HUES48 (cell line): ENCODE measurements at regions not wholly inside any gene's neighbourhood (a gene's known extent, or its start where the extent isn't known, plus 50 kb on each side); places are given as distances from the start of the nearest gene placed in this dataset.
"Not testable (repeated sequence)": the region's sequence is repeated elsewhere in the genome, so short reads cannot be mapped to it uniquely, and the experiment has no call there.

ENCODE experiments used
- H3K27ac ChIP-seq: one replicate; pipeline ENCODE4 v1.7.0; 2013; ENCODE audit warnings: low read depth, low read length, inconsistent platforms
- H3K27me3 ChIP-seq: 2 replicates; pipeline ENCODE4 v1.6.1; 2013; ENCODE audit warnings: mild to moderate bottlenecking, low read length; ENCODE audit not compliant: control insufficient read depth, insufficient read depth
- H3K36me3 ChIP-seq: 2 replicates; pipeline ENCODE4 v1.6.1; 2013; ENCODE audit warnings: low read length; ENCODE audit not compliant: control insufficient read depth, insufficient read depth
- H3K4me1 ChIP-seq: 2 replicates; pipeline ENCODE4 v1.6.1; 2013; ENCODE audit warnings: mild to moderate bottlenecking, low read length; ENCODE audit not compliant: control insufficient read depth, insufficient read depth
- H3K4me3 ChIP-seq: 2 replicates; pipeline ENCODE4 v1.5.1; 2013; ENCODE audit warnings: mild to moderate bottlenecking, low read depth, low read length
- H3K9ac ChIP-seq: 2 replicates; pipeline ENCODE4 v1.6.1; 2013; ENCODE audit warnings: mild to moderate bottlenecking, low read depth, low read length, moderate library complexity
- H3K9me3 ChIP-seq: 2 replicates; pipeline ENCODE4 v1.6.1; 2013; ENCODE audit warnings: low read length; ENCODE audit not compliant: control insufficient read depth, insufficient read depth

- no peaks in the 10 kb centered on the region for H3K9me3 ChIP-seq
- no peak overlapping the region for H3K4me3 ChIP-seq
- no peak overlapping the region for H3K27ac ChIP-seq
- no peaks in the 10 kb centered on the region for H3K4me1 ChIP-seq
- H3K36me3 ChIP-seq = no peaks in the 10 kb centered on the region
- H3K9ac ChIP-seq = no peak overlapping the region
- no peaks in the 10 kb centered on the region for H3K27me3 ChIP-seq
Measured at GRCh38 chr7:47071866-47072265, 510.0 kb downstream of the TNS3 start.

GRCh38 chr7:47069385-47070076, 512.4 kb downstream of the TNS3 start:
- H3K9ac ChIP-seq = no peak overlapping the region
- H3K4me1 ChIP-seq = no peaks in the 10 kb centered on the region
- no peaks in the 10 kb centered on the region for H3K36me3 ChIP-seq
- no peaks in the 10 kb centered on the region for H3K9me3 ChIP-seq
- no peaks in the 10 kb centered on the region for H3K27me3 ChIP-seq
- no peak overlapping the region for H3K4me3 ChIP-seq
- no peak overlapping the region for H3K27ac ChIP-seq

- H3K9me3 ChIP-seq = no peaks in the 10 kb centered on the region
- H3K9ac ChIP-seq = no peak overlapping the region
- no peak overlapping the region for H3K27ac ChIP-seq
- no peaks in the 10 kb centered on the region for H3K27me3 ChIP-seq
- H3K36me3 ChIP-seq = no peaks in the 10 kb centered on the region
- H3K4me3 ChIP-seq = no peak overlapping the region
- no peaks in the 10 kb centered on the region for H3K4me1 ChIP-seq
Measured at GRCh38 chr7:47066976-47067614, 514.8 kb downstream of the TNS3 start.

GRCh38 chr7:47056731-47057130, 525.2 kb downstream of the TNS3 start:
- no peaks in the 10 kb centered on the region for H3K4me1 ChIP-seq
- H3K4me3 ChIP-seq = no peak overlapping the region
- H3K9me3 ChIP-seq = no peaks in the 10 kb centered on the region
- no peak overlapping the region for H3K9ac ChIP-seq
- no peak overlapping the region for H3K27ac ChIP-seq
- no peaks in the 10 kb centered on the region for H3K36me3 ChIP-seq
- H3K27me3 ChIP-seq = no peaks in the 10 kb centered on the region

- not testable (repeated sequence) for H3K27ac ChIP-seq, H3K9ac ChIP-seq, H3K4me1 ChIP-seq, H3K36me3 ChIP-seq, H3K27me3 ChIP-seq, H3K4me3 ChIP-seq, H3K9me3 ChIP-seq
Measured at GRCh38 chr7:47052541-47053208, 529.2 kb downstream of the TNS3 start.

GRCh38 chr7:47049234-47049774, 532.6 kb downstream of the TNS3 start:
- Histone ChIP-seq H3K27ac (no peak overlapping the region), H3K27me3 (no peaks in the 10 kb centered on the region), H3K4me1 (peaks cover 7% of the 10 kb centered on the region), H3K4me3 (no peak overlapping the region), H3K9ac (no peak overlapping the region), H3K9me3 (no peaks in the 10 kb centered on the region), H3K36me3 (no peaks in the 10 kb centered on the region)

- Histone ChIP-seq H3K4me1 (peaks cover 7% of the 10 kb centered on the region), H3K36me3 (no peaks in the 10 kb centered on the region), H3K9me3 (no peaks in the 10 kb centered on the region), H3K27me3 (no peaks in the 10 kb centered on the region), H3K4me3 (no peak overlapping the region), H3K9ac (no peak overlapping the region), H3K27ac (no peak overlapping the region)
Measured at GRCh38 chr7:47047384-47047783, 534.5 kb downstream of the TNS3 start.

- Histone ChIP-seq H3K27me3 (no peaks in the 10 kb centered on the region), H3K27ac (no peak overlapping the region), H3K9ac (no peak overlapping the region), H3K4me3 (no peak overlapping the region), H3K36me3 (no peaks in the 10 kb centered on the region), H3K9me3 (no peaks in the 10 kb centered on the region), H3K4me1 (peaks cover 7% of the 10 kb centered on the region)
Measured at GRCh38 chr7:47046949-47047348, 535.0 kb downstream of the TNS3 start.

GRCh38 chr7:47045207-47046051, 536.5 kb downstream of the TNS3 start:
- no peak overlapping the region for H3K9ac ChIP-seq
- no peak overlapping the region for H3K4me3 ChIP-seq
- H3K27me3 ChIP-seq = no peaks in the 10 kb centered on the region; the same call in 1 of the 2 replicates
- no peaks in the 10 kb centered on the region for H3K9me3 ChIP-seq
- H3K4me1 ChIP-seq = peaks cover 12% of the 10 kb centered on the region
- H3K36me3 ChIP-seq = no peaks in the 10 kb centered on the region
- H3K27ac ChIP-seq = no peak overlapping the region

- Histone ChIP-seq H3K9ac (no peak overlapping the region), H3K9me3 (no peaks in the 10 kb centered on the region), H3K4me3 (no peak overlapping the region), H3K27ac (no peak overlapping the region), H3K36me3 (no peaks in the 10 kb centered on the region), H3K27me3 (no peaks in the 10 kb centered on the region; the same call in 1 of the 2 replicates), H3K4me1 (peaks cover 20% of the 10 kb centered on the region)
Measured at GRCh38 chr7:47044625-47045024, 537.3 kb downstream of the TNS3 start.
